SK-N-SH treated with all-trans-retinoic acid at 6 μM for 48 hours (cell line): ENCODE measurements at regions not wholly inside any gene's neighbourhood (a gene's known extent, or its start where the extent isn't known, plus 50 kb on each side); places are given as distances from the start of the nearest gene placed in this dataset.

Experiments used
- ARNTL ChIP-seq: fragments of 450-650 bp; formaldehyde crosslinking; IDR thresholded peaks from 2 replicates; pipeline ENCODE4 v1.5.0; 2020; ENCODE audit warnings: low read depth, mild to moderate bottlenecking, moderate library complexity, borderline replicate concordance
- BACH2 ChIP-seq: fragments of 250-450 bp; sonication (Bioruptor Pico); IDR thresholded peaks from 2 replicates; pipeline ENCODE4 v1.9.0; 2021; ENCODE audit warnings: mild to moderate bottlenecking, borderline replicate concordance
- ESRRG ChIP-seq: fragments of 250-450 bp; sonication (Bioruptor Pico); IDR thresholded peaks from 2 replicates; pipeline ENCODE4 v1.6.1; 2021; ENCODE audit warnings: mild to moderate bottlenecking
- PATZ1 ChIP-seq: fragments of 250-450 bp; sonication (Bioruptor Pico); IDR thresholded peaks from 2 replicates; pipeline ENCODE4 v1.8.0; 2020; ENCODE audit warnings: mild to moderate bottlenecking, moderate library complexity, borderline replicate concordance
- TCF4 ChIP-seq: fragments of 250-450 bp; sonication (Bioruptor Pico); IDR thresholded peaks from 2 replicates; pipeline ENCODE4 v1.8.0; 2021; ENCODE audit warnings: mild to moderate bottlenecking, moderate library complexity, borderline replicate concordance
- ZFP30 ChIP-seq: fragments of 450-650 bp; formaldehyde crosslinking; IDR thresholded peaks from 2 replicates; pipeline ENCODE4 v1.5.0; 2022; ENCODE audit warnings: mild to moderate bottlenecking, moderate library complexity
- ZNF70 ChIP-seq: fragments of 450-650 bp; formaldehyde crosslinking; IDR thresholded peaks from 2 replicates; pipeline ENCODE4 v1.5.0; 2020; ENCODE audit warnings: mild to moderate bottlenecking, moderate library complexity
- TF ChIP-seq, protein P1 (sequence below): fragments of 250-450 bp; sonication (Bioruptor Pico); IDR thresholded peaks from 2 replicates; pipeline ENCODE4 v1.5.1; 2020; ENCODE audit warnings: low read depth, mild to moderate bottlenecking, moderate library complexity

DNA sequence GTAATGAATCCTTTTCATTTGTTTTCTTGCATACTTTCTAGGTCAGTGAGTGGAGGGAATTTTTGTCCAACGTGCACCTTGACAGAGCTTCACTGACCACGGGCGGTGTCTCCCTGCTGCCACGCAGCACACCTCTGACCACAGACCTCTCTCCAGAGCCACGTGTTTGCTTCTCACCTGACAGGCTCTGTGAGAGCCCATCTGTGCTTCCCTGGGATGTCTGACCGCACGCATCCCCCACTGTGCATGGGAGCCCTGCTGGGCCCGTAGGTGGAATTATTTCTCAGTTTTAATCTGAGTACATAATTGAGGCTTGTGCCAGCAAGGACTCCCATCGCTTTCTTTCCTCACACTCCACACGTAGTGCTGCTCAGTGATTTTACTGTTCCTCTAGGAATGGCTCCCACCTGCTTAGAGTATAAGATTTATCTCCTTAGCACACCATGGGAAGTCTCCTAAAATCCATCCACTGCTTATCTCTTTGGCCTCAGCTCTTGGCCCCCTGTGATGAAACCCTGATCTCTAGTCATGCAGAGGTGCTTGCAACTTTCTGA, 482.6 kb downstream of the TSN start:
- no peak for TF ChIP-seq ARNTL (CRISPR knock-in tag)
- TF ChIP-seq ZNF70 (CRISPR knock-in tag): no peak
- TF ChIP-seq TCF4: no peak
- no peak for TF ChIP-seq PATZ1 (CRISPR knock-in tag)
- no peak for TF ChIP-seq ESRRG (CRISPR knock-in tag)
- no peak for TF ChIP-seq ZFP30 (CRISPR knock-in tag)
- no peak for TF ChIP-seq BACH2 (CRISPR knock-in tag)
- TF ChIP-seq, protein P1, sequence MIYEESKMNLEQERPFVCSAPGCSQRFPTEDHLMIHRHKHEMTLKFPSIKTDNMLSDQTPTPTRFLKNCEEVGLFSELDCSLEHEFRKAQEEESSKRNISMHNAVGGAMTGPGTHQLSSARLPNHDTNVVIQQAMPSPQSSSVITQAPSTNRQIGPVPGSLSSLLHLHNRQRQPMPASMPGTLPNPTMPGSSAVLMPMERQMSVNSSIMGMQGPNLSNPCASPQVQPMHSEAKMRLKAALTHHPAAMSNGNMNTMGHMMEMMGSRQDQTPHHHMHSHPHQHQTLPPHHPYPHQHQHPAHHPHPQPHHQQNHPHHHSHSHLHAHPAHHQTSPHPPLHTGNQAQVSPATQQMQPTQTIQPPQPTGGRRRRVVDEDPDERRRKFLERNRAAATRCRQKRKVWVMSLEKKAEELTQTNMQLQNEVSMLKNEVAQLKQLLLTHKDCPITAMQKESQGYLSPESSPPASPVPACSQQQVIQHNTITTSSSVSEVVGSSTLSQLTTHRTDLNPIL (CRISPR knock-in tag): no peak
